ENCODE measurements at regions not wholly inside any gene's neighbourhood (a gene's known extent, or its start where the extent isn't known, plus 50 kb on each side); places are given as distances from the start of the nearest gene placed in this dataset.

DNA sequence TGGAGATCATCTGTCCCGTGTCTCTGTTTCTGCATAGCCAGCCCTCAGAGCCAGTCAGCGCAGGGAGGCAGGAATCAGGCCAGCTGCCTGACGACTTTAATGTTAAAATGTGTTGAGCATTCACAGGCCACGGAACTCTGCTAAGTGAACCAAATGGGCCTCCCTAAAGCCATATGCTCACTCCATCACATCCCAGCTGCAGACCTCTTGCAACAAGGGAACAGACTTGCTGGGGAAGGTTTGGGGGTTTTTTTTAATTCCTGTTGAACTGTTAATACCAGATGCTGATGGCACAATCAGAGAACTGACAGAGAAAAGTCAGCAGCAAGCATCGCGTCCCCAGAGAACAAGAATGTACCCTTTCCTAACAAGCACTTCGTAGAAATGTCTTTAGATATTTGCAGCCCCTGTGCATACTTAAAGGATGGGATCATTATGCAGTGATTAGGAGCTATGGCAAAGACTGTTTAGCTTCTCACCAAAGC lies 900.4 kb upstream of the AUTS2 start:
- H3K27me3 ChIP-seq: no peaks in the 10 kb centered on the region
- H3K9me3 ChIP-seq: no peaks in the 10 kb centered on the region
- DNase-seq (ENCODE audit: low spot score in 2 of 2): no peak
- no peaks in the 10 kb centered on the region for H3K36me3 ChIP-seq
- no peak for TF ChIP-seq CTCF (IDR thresholded peaks at IDR 0.05)
- no peak overlapping the region for H3K27ac ChIP-seq
- intact Hi-C loops (cut with DNase I): no loop called here
- no peak overlapping the region for H3K4me3 ChIP-seq
- H3K4me1 ChIP-seq: no peaks in the 10 kb centered on the region

DNA sequence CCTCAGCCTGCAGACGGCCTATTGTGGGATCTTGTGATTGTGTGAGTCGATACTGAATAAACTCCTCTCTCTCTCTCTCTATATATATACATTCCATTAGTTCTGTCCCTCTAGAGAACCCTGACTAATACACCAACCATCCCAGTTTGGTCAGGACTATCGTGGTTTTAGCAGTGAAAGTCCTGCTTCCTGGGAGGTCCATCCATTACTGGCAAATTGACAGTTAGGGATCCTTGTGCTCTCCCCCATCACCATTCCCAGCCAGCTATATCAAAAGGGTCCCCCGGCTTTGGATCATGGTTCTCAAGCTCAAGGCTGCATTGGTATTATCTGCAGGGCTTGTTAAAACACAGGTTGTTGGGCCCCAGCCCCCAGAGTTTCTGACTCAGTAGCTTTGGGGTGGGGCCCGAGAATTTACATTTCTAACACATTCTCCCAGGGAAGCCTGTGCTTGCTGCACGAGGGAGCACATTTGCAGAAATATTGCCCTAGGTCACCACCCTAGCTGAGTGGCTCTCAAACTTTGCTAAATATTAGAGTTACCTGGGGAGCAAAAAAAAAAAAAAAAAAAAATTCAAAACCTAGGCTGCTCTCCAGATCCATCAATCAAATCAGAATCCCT lies 899.1 kb upstream of the AUTS2 start:
- Histone ChIP-seq H3K4me3 (no peak overlapping the region), H3K27me3 (no peaks in the 10 kb centered on the region), H3K27ac (no peak overlapping the region), H3K36me3 (no peaks in the 10 kb centered on the region), H3K4me1 (no peaks in the 10 kb centered on the region), H3K9me3 (no peaks in the 10 kb centered on the region)
- no peak for DNase-seq (ENCODE audit: low spot score in 2 of 2)
- no peak for TF ChIP-seq CTCF (IDR thresholded peaks at IDR 0.05)
- intact Hi-C loops (cut with DNase I): no loop called here

DNA sequence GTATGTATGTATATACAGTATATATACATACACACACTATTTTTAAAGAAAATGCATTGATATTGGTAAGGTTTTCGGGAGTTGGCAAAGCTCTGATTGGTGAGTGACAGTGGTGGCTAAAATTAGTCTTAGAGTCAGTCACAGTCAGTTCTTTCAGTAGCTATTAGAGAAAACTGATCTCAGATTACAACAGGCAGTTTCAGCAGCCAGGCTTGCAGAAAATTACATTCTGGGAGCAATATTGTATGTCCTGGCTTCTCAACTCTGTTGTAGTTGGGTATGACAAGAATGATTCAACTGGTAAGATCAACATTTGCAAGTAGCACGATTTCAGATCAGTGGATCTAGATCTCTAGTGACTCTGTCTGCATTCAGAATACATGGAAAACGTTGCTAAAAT lies 897.9 kb upstream of the AUTS2 start:
- Histone ChIP-seq H3K9me3 (no peaks in the 10 kb centered on the region), H3K27me3 (no peaks in the 10 kb centered on the region), H3K4me1 (no peaks in the 10 kb centered on the region), H3K27ac (no peak overlapping the region), H3K36me3 (no peaks in the 10 kb centered on the region), H3K4me3 (no peak overlapping the region)
- intact Hi-C loops (cut with DNase I): no loop called here
- DNase-seq (ENCODE audit: low spot score in 2 of 2): no peak
- TF ChIP-seq CTCF (IDR thresholded peaks at IDR 0.05): no peak

GRCh38 chr7:68706291-68706690 lies 892.0 kb upstream of the AUTS2 start:
- Histone ChIP-seq H3K4me1 (no peaks in the 10 kb centered on the region), H3K4me3 (no peak overlapping the region), H3K27me3 (no peaks in the 10 kb centered on the region), H3K27ac (no peak overlapping the region), H3K36me3 (no peaks in the 10 kb centered on the region), H3K9me3 (no peaks in the 10 kb centered on the region)
- intact Hi-C loops (cut with DNase I): no loop called here
- DNase-seq (ENCODE audit: low spot score in 2 of 2): no peak
- no peak for TF ChIP-seq CTCF (IDR thresholded peaks at IDR 0.05)

DNA sequence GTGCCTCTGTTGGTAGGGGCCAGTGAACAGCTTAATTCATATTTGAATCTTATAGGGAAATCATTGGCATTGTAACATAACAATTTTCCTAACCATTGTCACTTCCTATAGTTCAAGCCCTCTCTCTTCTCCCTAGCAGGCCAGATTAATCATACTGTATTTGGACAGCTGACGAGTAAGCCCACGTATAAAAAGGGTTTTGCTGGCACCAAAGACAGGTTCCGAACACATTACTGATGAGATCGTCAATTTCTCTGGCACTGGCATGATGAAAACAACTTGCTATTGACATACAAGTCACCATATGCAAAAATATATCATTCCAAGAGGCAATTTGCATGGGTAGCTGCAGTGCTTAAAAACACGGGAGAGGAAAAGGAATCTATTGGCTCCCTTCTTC lies 891.1 kb upstream of the AUTS2 start:
- Histone ChIP-seq H3K4me1 (no peaks in the 10 kb centered on the region), H3K9me3 (no peaks in the 10 kb centered on the region), H3K36me3 (no peaks in the 10 kb centered on the region), H3K4me3 (no peak overlapping the region), H3K27ac (no peak overlapping the region), H3K27me3 (no peaks in the 10 kb centered on the region)
- DNase-seq (ENCODE audit: low spot score in 2 of 2): no peak
- no peak for TF ChIP-seq CTCF (IDR thresholded peaks at IDR 0.05)
- intact Hi-C loops (cut with DNase I): no loop called here

DNA sequence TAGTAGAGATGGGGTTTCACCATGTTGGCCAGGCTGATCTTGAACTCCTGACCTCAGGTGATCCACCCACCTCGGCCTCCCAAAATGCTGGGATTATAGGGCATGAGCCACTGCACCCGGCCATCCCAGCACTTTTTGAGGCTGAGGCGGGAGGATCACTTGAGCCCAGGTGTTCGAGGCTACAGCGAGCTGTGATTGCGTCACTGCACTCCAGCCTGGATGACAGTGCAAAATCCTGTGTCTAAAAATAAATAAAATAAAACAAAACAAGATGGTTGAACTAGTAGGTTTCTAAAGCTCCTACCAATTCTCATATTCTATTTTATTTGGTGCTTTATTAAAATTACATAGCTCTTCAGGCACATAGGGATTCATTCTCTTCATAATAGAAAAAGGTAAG lies 890.3 kb upstream of the AUTS2 start:
- no peak for TF ChIP-seq CTCF (IDR thresholded peaks at IDR 0.05)
- H3K4me1 ChIP-seq: no peaks in the 10 kb centered on the region
- no peaks in the 10 kb centered on the region for H3K27me3 ChIP-seq
- no peak overlapping the region for H3K27ac ChIP-seq
- intact Hi-C loops (cut with DNase I): no loop called here
- no peaks in the 10 kb centered on the region for H3K9me3 ChIP-seq
- DNase-seq (ENCODE audit: low spot score in 2 of 2): no peak
- no peaks in the 10 kb centered on the region for H3K36me3 ChIP-seq
- no peak overlapping the region for H3K4me3 ChIP-seq
